Endothelial cell (in vitro differentiated cells): ENCODE measurements at regions not wholly inside any gene's neighbourhood (a gene's known extent, or its start where the extent isn't known, plus 50 kb on each side); places are given as distances from the start of the nearest gene placed in this dataset.

Experiments
- DNase-seq: peaks from one replicate; pipeline ENCODE4 v3.0.0; 2021; ENCODE audit warnings: low spot score
- H3K27ac Mint-ChIP-seq: one replicate; pipeline ENCODE4 v1.8.0; 2021; ENCODE audit warnings: mixed read lengths, inconsistent platforms; ENCODE audit not compliant: unreplicated experiment
- H3K27me3 Mint-ChIP-seq: one replicate; pipeline ENCODE4 v1.8.0; 2021; ENCODE audit warnings: mild to moderate bottlenecking, moderate library complexity, mixed read lengths, inconsistent platforms; ENCODE audit not compliant: unreplicated experiment
- H3K36me3 Mint-ChIP-seq: one replicate; pipeline ENCODE4 v1.8.0; 2021; ENCODE audit warnings: mild to moderate bottlenecking, low read depth, mixed read lengths, inconsistent platforms; ENCODE audit not compliant: unreplicated experiment
- H3K4me1 Mint-ChIP-seq: one replicate; pipeline ENCODE4 v1.8.0; 2021; ENCODE audit warnings: mild to moderate bottlenecking, mixed read lengths, inconsistent platforms; ENCODE audit not compliant: unreplicated experiment
- H3K4me3 Mint-ChIP-seq: one replicate; pipeline ENCODE4 v1.8.0; 2021; ENCODE audit warnings: mild to moderate bottlenecking, mixed read lengths, inconsistent platforms; ENCODE audit not compliant: unreplicated experiment
- H3K9me3 Mint-ChIP-seq: one replicate; pipeline ENCODE4 v1.8.0; 2021; ENCODE audit warnings: mixed read lengths, inconsistent platforms; ENCODE audit not compliant: unreplicated experiment
- CTCF ChIP-seq: fragments of 200-600 bp; sonication (generic); IDR thresholded peaks from one replicate; pipeline ENCODE4 v1.5.0; 2021; ENCODE audit warnings: antibody characterized with exemption; ENCODE audit not compliant: unreplicated experiment

GRCh38 chr6:14425805-14426204 lies 308.2 kb downstream of the CD83 start:
- H3K36me3 Mint-ChIP-seq = no peaks in the 10 kb centered on the region
- DNase-seq = no peak
- no peaks in the 10 kb centered on the region for H3K9me3 Mint-ChIP-seq
- H3K27me3 Mint-ChIP-seq = no peaks in the 10 kb centered on the region
- peaks cover 25% of the 10 kb centered on the region for H3K4me1 Mint-ChIP-seq
- H3K4me3 Mint-ChIP-seq = no peak overlapping the region
- H3K27ac Mint-ChIP-seq = no peak overlapping the region
- TF ChIP-seq CTCF = no peak

DNA sequence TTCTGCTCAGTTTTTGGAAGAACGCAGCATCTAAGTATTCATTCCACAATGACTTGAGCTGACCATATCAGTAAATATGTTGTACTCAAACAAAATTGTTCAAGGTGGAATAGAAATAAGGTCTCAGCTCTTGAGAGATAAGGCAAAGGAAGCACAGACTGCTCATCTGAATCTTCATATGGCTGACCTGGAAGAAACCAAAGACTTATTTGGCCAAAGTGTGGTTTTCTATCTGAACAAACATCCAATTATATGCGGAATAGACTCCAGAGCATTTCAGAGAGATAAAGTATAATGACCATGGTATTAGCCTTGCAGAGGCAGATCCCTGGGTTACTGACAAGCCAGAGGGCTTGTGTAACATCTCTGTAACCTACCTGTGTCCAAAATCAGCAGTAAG lies 308.7 kb downstream of the CD83 start:
- H3K27ac Mint-ChIP-seq = no peak overlapping the region
- no peak overlapping the region for H3K4me3 Mint-ChIP-seq
- H3K27me3 Mint-ChIP-seq = no peaks in the 10 kb centered on the region
- no peaks in the 10 kb centered on the region for H3K9me3 Mint-ChIP-seq
- no peak for DNase-seq
- peaks cover 26% of the 10 kb centered on the region for H3K4me1 Mint-ChIP-seq
- no peak for TF ChIP-seq CTCF
- H3K36me3 Mint-ChIP-seq = no peaks in the 10 kb centered on the region

GRCh38 chr6:14428269-14428668 lies 310.7 kb downstream of the CD83 start:
- Mint-ChIP-seq H3K27me3 (no peaks in the 10 kb centered on the region), H3K9me3 (no peaks in the 10 kb centered on the region), H3K27ac (no peak overlapping the region), H3K36me3 (no peaks in the 10 kb centered on the region), H3K4me3 (no peak overlapping the region), H3K4me1 (peaks cover 20% of the 10 kb centered on the region)
- TF ChIP-seq CTCF = no peak
- no peak for DNase-seq

- TF ChIP-seq CTCF = no peak
- Mint-ChIP-seq H3K36me3 (no peaks in the 10 kb centered on the region), H3K4me3 (no peak overlapping the region), H3K27me3 (no peaks in the 10 kb centered on the region), H3K27ac (no peak overlapping the region), H3K4me1 (peaks cover 17% of the 10 kb centered on the region), H3K9me3 (no peaks in the 10 kb centered on the region)
- peak; percentile 5 for DNase-seq
Observed at GRCh38 chr6:14429396-14429795, 311.8 kb downstream of the CD83 start.

DNA sequence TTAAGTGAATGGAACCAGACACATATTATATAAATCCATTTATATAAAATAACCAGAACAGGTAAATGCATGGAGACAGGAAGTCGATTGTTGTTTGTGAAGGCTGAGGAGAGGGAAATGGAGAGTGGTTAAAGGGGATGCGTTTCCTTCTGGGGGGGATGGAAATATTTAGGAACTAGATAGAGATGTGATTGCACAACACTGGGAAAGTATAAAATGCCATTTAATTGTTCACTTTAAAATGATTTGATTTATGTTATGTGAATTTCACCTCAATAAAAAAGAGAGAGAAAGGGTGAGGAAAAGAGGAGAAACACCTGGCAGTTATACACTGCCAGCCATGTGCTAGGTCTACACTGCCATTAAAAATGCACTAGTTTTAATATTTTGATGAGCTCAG lies 312.6 kb downstream of the CD83 start:
- no peaks in the 10 kb centered on the region for H3K36me3 Mint-ChIP-seq
- DNase-seq = no peak
- no peak overlapping the region for H3K4me3 Mint-ChIP-seq
- no peak for TF ChIP-seq CTCF
- no peak overlapping the region for H3K27ac Mint-ChIP-seq
- no peaks in the 10 kb centered on the region for H3K9me3 Mint-ChIP-seq
- H3K4me1 Mint-ChIP-seq = peaks cover 17% of the 10 kb centered on the region
- no peaks in the 10 kb centered on the region for H3K27me3 Mint-ChIP-seq
